ENCODE measurements at regions not wholly inside any gene's neighbourhood (a gene's known extent, or its start where the extent isn't known, plus 50 kb on each side); places are given as distances from the start of the nearest gene placed in this dataset.

DNA sequence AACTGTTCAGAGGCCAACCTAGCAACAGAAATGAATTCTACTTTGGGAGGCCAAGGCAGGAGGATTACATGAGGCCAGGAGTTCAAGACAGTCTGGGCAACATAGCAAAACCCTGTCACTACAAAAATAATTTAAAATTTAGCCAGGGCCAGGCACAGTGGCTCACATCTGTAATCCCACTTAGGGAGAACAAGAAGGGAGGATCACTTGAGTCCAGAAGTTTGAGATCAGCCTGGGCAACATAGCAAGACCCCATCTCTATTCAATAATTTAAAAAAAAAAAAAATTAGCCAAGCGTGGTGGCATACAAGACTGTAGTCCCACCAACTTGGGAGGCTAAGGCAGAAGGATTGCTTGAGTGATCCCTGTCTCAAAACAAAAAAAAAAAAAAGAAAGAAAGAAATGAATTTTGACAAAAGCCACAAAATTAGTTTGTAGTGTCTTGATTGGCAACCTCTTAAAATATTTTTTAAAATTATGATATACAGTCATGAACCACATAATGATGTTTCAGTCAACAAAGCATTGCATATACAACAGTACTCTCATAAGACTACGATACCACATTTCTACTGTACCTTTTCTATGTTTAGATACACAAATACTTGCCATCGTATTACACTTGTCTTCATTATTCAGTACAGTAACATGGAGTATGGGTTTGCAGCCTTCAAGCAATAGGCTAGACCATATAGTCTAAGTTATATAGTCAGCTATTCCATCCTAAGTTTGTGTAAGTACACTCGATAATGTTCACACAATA, 130.7 kb downstream of the ZFP36L2 start (continued):
- TF ChIP-seq, protein P1, sequence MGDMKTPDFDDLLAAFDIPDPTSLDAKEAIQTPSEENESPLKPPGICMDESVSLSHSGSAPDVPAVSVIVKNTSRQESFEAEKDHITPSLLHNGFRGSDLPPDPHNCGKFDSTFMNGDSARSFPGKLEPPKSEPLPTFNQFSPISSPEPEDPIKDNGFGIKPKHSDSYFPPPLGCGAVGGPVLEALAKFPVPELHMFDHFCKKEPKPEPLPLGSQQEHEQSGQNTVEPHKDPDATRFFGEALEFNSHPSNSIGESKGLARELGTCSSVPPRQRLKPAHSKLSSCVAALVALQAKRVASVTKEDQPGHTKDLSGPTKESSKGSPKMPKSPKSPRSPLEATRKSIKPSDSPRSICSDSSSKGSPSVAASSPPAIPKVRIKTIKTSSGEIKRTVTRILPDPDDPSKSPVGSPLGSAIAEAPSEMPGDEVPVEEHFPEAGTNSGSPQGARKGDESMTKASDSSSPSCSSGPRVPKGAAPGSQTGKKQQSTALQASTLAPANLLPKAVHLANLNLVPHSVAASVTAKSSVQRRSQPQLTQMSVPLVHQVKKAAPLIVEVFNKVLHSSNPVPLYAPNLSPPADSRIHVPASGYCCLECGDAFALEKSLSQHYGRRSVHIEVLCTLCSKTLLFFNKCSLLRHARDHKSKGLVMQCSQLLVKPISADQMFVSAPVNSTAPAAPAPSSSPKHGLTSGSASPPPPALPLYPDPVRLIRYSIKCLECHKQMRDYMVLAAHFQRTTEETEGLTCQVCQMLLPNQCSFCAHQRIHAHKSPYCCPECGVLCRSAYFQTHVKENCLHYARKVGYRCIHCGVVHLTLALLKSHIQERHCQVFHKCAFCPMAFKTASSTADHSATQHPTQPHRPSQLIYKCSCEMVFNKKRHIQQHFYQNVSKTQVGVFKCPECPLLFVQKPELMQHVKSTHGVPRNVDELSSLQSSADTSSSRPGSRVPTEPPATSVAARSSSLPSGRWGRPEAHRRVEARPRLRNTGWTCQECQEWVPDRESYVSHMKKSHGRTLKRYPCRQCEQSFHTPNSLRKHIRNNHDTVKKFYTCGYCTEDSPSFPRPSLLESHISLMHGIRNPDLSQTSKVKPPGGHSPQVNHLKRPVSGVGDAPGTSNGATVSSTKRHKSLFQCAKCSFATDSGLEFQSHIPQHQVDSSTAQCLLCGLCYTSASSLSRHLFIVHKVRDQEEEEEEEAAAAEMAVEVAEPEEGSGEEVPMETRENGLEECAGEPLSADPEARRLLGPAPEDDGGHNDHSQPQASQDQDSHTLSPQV (IDR thresholded peaks at IDR 0.05): no peak
- TF ChIP-seq SP1 (IDR thresholded peaks at IDR 0.05; ENCODE audit: low read depth, low read length) (no peak), IKZF2 (IDR thresholded peaks at IDR 0.05) (no peak)
- TF ChIP-seq, protein P2, sequence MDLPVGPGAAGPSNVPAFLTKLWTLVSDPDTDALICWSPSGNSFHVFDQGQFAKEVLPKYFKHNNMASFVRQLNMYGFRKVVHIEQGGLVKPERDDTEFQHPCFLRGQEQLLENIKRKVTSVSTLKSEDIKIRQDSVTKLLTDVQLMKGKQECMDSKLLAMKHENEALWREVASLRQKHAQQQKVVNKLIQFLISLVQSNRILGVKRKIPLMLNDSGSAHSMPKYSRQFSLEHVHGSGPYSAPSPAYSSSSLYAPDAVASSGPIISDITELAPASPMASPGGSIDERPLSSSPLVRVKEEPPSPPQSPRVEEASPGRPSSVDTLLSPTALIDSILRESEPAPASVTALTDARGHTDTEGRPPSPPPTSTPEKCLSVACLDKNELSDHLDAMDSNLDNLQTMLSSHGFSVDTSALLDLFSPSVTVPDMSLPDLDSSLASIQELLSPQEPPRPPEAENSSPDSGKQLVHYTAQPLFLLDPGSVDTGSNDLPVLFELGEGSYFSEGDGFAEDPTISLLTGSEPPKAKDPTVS (IDR thresholded peaks at IDR 0.05; ENCODE audit: low read depth, low read length): no peak

DNA sequence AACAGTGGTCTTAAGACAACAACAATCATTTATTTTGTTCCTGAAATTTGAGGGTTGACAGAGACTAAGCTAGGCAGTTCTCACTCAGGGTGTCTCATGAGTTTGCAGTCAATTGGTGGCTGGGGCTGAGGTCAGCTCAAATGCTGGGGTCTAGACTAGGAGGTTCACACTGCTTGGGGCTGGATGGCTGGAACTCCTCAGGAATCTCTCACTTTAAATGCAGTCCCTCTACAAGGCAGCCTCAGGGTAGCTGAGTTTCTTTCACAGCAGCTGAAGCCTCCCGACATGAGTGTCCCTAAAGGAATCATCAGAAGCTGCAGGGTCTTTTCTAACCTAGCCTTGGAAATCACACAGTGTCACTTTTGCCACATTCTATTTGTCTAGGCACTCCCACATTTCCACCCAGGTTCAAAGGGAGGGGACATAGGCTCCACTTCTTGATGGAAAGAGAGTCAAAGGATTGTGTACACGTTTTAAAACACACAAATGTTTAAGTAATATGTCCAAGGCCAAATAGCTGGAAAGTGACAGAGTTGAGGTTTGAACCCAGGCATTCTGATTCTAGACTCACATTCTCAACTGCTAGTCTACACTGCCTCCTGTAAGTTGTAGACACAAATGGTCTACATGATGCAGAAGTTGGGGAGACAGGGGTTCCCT, 133.8 kb downstream of the ZFP36L2 start:
- ChIA-PET POLR2A (no interaction called here), SMC1A (ENCODE audit: uncharacterized antibody, unreplicated experiment) (no interaction called here), RAD21 (ENCODE audit: unreplicated experiment) (no interaction called here), CTCF (no interaction called here)
- Histone ChIP-seq H3K9me3 (replicated peaks; ENCODE audit: control insufficient read depth, insufficient read depth, low read length) (peaks cover 4% of the 10 kb centered on the region; the same call in 2 of the 3 replicates), H2AFZ (ENCODE audit: control insufficient read depth, low read depth, low read length) (no peak overlapping the region), H3K4me1 (ENCODE audit: control insufficient read depth, insufficient read depth, low read length) (no peaks in the 10 kb centered on the region), H3K9ac (ENCODE audit: control insufficient read depth, insufficient read depth, low read length) (no peak overlapping the region), H3K4me2 (ENCODE audit: control insufficient read depth, insufficient read depth) (no peak overlapping the region), H3K27ac (ENCODE audit: control insufficient read depth, insufficient read depth) (no peak overlapping the region), H3K4me3 (no peak overlapping the region), H3K79me2 (ENCODE audit: control insufficient read depth, insufficient read depth, low read length) (no peaks in the 10 kb centered on the region), H4K20me1 (ENCODE audit: control insufficient read depth, insufficient read depth) (no peaks in the 10 kb centered on the region), H3K27me3 (replicated peaks in 1 of 2; ENCODE audit: control insufficient read depth in 2 of 2, insufficient read depth in 2 of 2, low read length in 1 of 2) (no peaks in the 10 kb centered on the region), H3K36me3 (ENCODE audit: control insufficient read depth in 2 of 2, insufficient read depth in 2 of 2, low read length in 1 of 2) (no peaks in the 10 kb centered on the region)
- no peak for DNase-seq (ENCODE audit: low read depth, low spot score)
- no peak for ATAC-seq
- no TSS peak for BruUV-seq (replicated peaks)
- FAIRE-seq: no peak
- 35% methylated on average over 2 of the region's 2 CpGs for WGBS (ENCODE audit: insufficient coverage, insufficient replicate concordance, low lambda C conversion rate, missing lambda C conversion rate)
- intact Hi-C loops (cut with micrococcal nuclease; ENCODE audit: unreplicated experiment) (no loop called here), in situ Hi-C loops (cut with MboI) (no loop called here)
- TF ChIP-seq, protein P3, sequence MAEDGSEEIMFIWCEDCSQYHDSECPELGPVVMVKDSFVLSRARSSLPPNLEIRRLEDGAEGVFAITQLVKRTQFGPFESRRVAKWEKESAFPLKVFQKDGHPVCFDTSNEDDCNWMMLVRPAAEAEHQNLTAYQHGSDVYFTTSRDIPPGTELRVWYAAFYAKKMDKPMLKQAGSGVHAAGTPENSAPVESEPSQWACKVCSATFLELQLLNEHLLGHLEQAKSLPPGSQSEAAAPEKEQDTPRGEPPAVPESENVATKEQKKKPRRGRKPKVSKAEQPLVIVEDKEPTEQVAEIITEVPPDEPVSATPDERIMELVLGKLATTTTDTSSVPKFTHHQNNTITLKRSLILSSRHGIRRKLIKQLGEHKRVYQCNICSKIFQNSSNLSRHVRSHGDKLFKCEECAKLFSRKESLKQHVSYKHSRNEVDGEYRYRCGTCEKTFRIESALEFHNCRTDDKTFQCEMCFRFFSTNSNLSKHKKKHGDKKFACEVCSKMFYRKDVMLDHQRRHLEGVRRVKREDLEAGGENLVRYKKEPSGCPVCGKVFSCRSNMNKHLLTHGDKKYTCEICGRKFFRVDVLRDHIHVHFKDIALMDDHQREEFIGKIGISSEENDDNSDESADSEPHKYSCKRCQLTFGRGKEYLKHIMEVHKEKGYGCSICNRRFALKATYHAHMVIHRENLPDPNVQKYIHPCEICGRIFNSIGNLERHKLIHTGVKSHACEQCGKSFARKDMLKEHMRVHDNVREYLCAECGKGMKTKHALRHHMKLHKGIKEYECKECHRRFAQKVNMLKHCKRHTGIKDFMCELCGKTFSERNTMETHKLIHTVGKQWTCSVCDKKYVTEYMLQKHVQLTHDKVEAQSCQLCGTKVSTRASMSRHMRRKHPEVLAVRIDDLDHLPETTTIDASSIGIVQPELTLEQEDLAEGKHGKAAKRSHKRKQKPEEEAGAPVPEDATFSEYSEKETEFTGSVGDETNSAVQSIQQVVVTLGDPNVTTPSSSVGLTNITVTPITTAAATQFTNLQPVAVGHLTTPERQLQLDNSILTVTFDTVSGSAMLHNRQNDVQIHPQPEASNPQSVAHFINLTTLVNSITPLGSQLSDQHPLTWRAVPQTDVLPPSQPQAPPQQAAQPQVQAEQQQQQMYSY (CRISPR knock-in tag; IDR thresholded peaks at IDR 0.05): no peak
- TF ChIP-seq, protein P4, sequence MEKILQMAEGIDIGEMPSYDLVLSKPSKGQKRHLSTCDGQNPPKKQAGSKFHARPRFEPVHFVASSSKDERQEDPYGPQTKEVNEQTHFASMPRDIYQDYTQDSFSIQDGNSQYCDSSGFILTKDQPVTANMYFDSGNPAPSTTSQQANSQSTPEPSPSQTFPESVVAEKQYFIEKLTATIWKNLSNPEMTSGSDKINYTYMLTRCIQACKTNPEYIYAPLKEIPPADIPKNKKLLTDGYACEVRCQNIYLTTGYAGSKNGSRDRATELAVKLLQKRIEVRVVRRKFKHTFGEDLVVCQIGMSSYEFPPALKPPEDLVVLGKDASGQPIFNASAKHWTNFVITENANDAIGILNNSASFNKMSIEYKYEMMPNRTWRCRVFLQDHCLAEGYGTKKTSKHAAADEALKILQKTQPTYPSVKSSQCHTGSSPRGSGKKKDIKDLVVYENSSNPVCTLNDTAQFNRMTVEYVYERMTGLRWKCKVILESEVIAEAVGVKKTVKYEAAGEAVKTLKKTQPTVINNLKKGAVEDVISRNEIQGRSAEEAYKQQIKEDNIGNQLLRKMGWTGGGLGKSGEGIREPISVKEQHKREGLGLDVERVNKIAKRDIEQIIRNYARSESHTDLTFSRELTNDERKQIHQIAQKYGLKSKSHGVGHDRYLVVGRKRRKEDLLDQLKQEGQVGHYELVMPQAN (conservative IDR thresholded peaks at IDR 0.05): no peak
- no peak for TF ChIP-seq RAD51 (IDR thresholded peaks at IDR 0.05)
- no peak for TF ChIP-seq FOS (IDR thresholded peaks at IDR 0.05; ENCODE audit: borderline replicate concordance, extremely low read depth, insufficient read length)
- TF ChIP-seq PAX8 (IDR thresholded peaks at IDR 0.05): no peak
- no peak for TF ChIP-seq IKZF1 (conservative IDR thresholded peaks at IDR 0.05)
